Motor neuron (in vitro differentiated cells): ENCODE measurements at regions not wholly inside any gene's neighbourhood (a gene's known extent, or its start where the extent isn't known, plus 50 kb on each side); places are given as distances from the start of the nearest gene placed in this dataset.
"Not testable (repeated sequence)": the region's sequence is repeated elsewhere in the genome, so short reads cannot be mapped to it uniquely, and the experiment has no call there.

Source experiments
- ATAC-seq, 8 experiments: fragments of 200-7000 bp; cut with Tn5 transposase; replicated peaks in 6 of 8; 2 replicates each; pipeline ENCODE4 v1.8.0; 2021; ENCODE audit warnings: mild to moderate bottlenecking in 8 of 8, moderate library complexity in 8 of 8
- H3K27ac ChIP-seq, 2 donors: fragments of 250-450 bp; sonication (Bioruptor Pico); 2 replicates each; pipeline ENCODE4 v1.9.0; 2021; ENCODE audit warnings: antibody characterized with exemption in 2 of 2, mild to moderate bottlenecking in 2 of 2, moderate library complexity in 1 of 2
- H3K4me1 ChIP-seq, 2 donors: fragments of 250-450 bp; sonication (Bioruptor Pico); replicated peaks in 1 of 2; 2 replicates each; pipeline ENCODE4 v1.6.1; 2021; ENCODE audit warnings: antibody characterized with exemption in 2 of 2, mild to moderate bottlenecking in 2 of 2, moderate library complexity in 1 of 2
- H3K4me3 ChIP-seq, 5 donors: fragments of 250-450 bp; sonication (Bioruptor Pico); 2 replicates each; pipeline ENCODE4 v1.9.0; 2021; ENCODE audit warnings: antibody characterized with exemption in 5 of 5, mild to moderate bottlenecking in 5 of 5, moderate library complexity in 4 of 5
- WGBS, 10 experiments: fragments of 450-650 bp; shearing (Covaris generic); methylation state at CpG; one replicate each; pipeline ENCODE4 v1.0.0; 2022; 5-methylcytosine and 5-hydroxymethylcytosine counted together
- in situ Hi-C, 9 experiments: fragments of 400-800 bp; cut with MboI; loops; one replicate each; pipeline ENCODE4 v1.15.0; 2021; ENCODE audit warnings: low sequenced_read_pairs in 9 of 9, low pct_unique_long_range_greater_than_20kb in 2 of 9; ENCODE audit not compliant: unreplicated experiment in 9 of 9

DNA sequence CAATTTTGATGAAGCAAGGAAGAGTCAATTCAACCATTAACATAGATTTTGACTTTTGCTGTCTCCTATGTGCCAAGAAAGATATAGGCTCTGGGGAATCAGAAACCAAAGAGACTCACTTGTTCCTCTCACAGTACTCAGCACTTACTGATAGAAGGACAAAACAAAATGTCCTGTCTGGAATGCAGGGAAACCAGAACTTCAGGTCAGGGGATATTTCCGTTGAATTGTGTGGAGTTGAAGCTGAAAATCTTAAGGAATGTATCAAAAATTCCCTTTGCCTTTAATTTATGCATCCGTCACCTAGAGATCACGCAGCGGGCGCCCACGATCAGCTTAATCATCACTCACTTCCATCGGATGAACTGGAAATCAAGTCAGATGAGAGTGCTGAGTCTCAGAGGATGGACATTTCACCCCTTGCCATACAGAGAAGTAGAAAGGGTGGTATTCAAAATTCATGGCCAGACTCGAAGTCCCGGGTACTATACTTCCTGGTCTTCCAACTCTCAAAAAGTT, 63.2 kb upstream of the ALDH3B2 start:
- H3K4me1 ChIP-seq, ATAC-seq, H3K27ac ChIP-seq, in situ Hi-C loops, H3K4me3 ChIP-seq: not testable (repeated sequence)
- 50 to 100% (median 80%) methylated on average over 1 to 9 of the region's 9 CpGs; no CpG with 5 or more reads in 1 of the 10 experiments for WGBS, 10 experiments

DNA sequence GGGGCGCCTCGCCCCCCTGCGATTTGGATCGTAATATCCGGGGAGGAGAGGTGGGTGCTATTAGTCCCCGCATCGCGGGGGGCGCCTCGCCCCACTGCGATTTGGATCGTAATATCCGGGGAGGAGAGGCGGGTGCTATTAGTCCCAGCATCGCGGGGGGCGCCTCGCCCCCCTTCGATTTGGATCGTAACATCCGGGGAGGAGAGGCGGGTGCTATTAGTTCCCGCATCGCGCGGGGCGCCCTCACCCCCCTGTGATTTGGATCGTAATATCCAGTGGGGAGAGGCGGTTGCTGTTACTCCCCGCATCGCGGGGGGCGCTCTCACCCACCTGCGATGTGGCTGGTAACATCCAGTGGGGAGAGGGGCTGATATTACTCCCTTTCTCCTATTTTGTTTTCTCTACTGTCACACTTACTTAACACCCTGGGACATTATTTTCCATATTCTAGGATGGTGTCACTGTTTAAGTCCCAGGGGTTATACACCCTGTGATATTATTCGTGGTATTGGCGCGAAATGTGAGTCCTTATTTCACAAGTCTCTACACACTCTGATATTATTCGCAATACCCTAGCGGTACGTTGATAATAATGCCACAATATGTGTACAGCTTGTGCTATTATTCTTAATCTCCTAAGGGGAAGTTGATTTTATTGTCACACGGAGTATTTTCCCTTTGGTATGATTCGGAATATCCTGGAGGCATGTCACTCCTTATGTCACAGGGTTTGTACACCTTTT, 57.8 kb upstream of the ALDH3B2 start:
- no peak overlapping the region for H3K27ac ChIP-seq
- H3K4me1 ChIP-seq: peaks cover 0 to 13% of the 10 kb centered on the region in 2 donors
- H3K4me3 ChIP-seq: no peak overlapping the region
- in situ Hi-C loops: no loop called here
- ATAC-seq: peak in 1 of 8 experiments; percentile 88
- 50 to 100% (median 87%) methylated on average over 1 to 13 of the region's 42 CpGs for WGBS, 10 experiments

DNA sequence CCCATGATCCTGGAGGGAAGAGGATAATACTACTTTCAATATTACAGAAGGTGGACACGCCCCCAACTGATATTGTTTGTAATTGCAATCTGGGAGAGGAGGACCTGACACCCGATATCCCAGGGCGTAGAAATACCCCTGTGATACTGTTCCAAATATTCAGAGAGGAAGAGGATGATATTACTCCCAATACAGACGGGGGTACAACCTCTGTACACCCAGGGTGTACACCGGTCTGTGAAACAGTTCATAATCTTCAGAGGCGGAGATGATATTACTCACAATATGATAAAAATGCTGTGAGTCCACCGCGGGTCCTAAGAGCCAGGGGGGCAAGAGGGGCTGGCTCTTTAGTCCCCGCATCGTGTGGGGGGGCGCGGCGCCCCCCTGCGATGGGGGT, 57.2 kb upstream of the ALDH3B2 start:
- H3K4me1 ChIP-seq: peaks cover 0 to 13% of the 10 kb centered on the region in 2 donors
- WGBS, 10 experiments: 11 to 100% (median 88%) methylated on average over 1 to 6 of the region's 14 CpGs; no CpG with 5 or more reads in 4 of the 10 experiments
- ATAC-seq: no peak
- in situ Hi-C loops: no loop called here
- H3K4me3 ChIP-seq: no peak overlapping the region
- no peak overlapping the region for H3K27ac ChIP-seq

DNA sequence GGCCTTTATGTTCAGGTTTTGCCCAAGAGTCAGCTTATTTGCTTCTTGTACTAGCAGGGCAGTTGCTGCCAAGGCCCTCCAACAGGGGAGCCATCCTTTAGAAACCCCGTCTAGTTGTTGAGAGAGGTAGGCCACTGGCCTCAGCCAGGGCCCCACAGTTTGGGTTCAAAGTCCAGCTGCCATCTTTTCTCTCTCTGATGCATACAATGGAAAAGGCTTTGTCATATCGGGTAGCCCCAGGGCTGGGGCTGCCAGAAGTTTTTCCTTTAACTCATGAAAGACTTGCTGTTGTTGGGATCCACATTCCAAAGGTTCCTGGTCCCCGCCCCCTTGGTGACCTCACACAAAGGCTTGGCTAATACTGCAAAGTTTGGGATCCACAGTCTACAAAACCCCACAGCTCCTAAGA, 53.7 kb upstream of the ALDH3B2 start:
- not testable (repeated sequence) for H3K4me3 ChIP-seq, ATAC-seq
- 13 to 83% (median 29%) methylated on average over 1 of the region's 3 CpGs; no CpG with 5 or more reads in 5 of the 10 experiments for WGBS, 10 experiments

DNA sequence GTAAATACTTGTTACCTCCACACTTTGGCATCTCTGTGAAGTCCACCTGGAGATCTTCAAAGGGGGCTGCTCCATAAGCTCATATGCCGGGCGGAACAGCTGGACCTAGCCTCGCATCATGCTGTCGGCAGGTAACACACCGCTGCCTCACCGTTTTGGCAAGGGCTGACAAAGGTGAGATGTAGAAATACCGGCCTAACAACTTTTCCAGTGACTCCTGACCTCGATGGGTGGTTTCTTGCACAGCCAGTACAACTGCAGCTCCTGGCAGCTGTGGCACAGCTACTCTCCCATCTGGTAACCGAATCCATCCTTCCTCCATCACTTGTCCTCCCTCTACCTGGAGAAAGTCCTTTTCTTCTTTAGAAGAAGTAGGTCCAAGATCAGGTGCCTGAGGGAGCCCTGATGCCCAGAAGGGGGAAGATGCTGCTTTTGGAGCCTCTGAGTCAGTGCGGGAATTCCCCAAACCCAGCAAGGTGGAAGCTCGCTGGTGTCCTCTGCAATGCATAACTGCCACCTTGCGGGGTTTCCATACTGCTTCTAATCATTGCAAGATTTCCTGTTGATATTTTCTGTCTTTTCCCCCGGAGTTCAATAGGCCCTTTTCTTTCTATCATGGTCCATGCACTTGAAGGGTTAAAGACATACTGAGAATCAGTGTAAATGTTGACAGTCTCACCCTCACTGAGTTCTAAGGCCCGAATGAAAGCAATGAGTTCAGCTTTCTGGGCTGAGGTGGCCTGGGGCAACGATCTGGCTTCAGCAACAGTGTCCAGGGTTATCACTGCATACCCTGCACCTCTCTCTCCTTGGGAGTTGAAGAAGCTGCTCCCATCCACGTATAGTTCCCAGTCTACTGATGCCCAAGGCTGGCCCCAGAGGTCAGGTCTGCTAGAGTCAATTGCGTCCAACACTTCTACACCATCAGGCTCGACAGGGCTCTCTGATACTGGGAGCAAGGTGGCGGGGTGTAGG, 52.9 kb upstream of the ALDH3B2 start:
- WGBS, 10 experiments: 0 to 95% (median 79%) methylated on average over 1 to 3 of the region's 19 CpGs; no CpG with 5 or more reads in 6 of the 10 experiments
- H3K4me3 ChIP-seq, in situ Hi-C loops, ATAC-seq, H3K27ac ChIP-seq: not testable (repeated sequence)
- H3K4me1 ChIP-seq: peaks cover 0 to 13% of the 10 kb centered on the region in 2 donors

More for the DNA sequence above, 53.7 kb upstream of the ALDH3B2 start:
- in situ Hi-C loops, H3K27ac ChIP-seq: not testable (repeated sequence)
- peaks cover 0 to 13% of the 10 kb centered on the region in 2 donors for H3K4me1 ChIP-seq
